Testis (tissue), 2 donors: ENCODE measurements at regions not wholly inside any gene's neighbourhood (a gene's known extent, or its start where the extent isn't known, plus 50 kb on each side); places are given as distances from the start of the nearest gene placed in this dataset.

Experiments
- CTCF ChIP-seq, 3 experiments: fragments of 450-650 bp in 2 of 3; fragments of 200-600 bp in 1 of 3; sonication (generic) in 1 of 3; IDR thresholded peaks; one replicate each; pipeline ENCODE4 v1.5.1; 2016 to 2019; ENCODE audit warnings: antibody characterized with exemption in 3 of 3, mild to moderate bottlenecking in 2 of 3, moderate library complexity in 1 of 3
- POLR2A ChIP-seq: fragments of 450-650 bp; IDR thresholded peaks from one replicate; pipeline ENCODE4 v1.6.1; 2017; ENCODE audit warnings: antibody characterized with exemption, mild to moderate bottlenecking, moderate library complexity

- TF ChIP-seq CTCF (IDR thresholded peaks at IDR 0.05) (no peak), POLR2A (no peak)
These were observed 735.9 kb upstream of the NUDT12 start for GRCh38 chr5:104298518-104298917.
